K562 (cell line): ENCODE measurements at regions not wholly inside any gene's neighbourhood (a gene's known extent, or its start where the extent isn't known, plus 50 kb on each side); places are given as distances from the start of the nearest gene placed in this dataset.

Source experiments
- ATF4 ChIP-seq: fragments of 450-650 bp; formaldehyde crosslinking; IDR thresholded peaks from 2 replicates; pipeline ENCODE4 v1.4.0; 2022; ENCODE audit warnings: mild to moderate bottlenecking, moderate library complexity
- CCAR2 ChIP-seq: fragments of 200-400 bp; formaldehyde crosslinking; IDR thresholded peaks from 2 replicates; pipeline ENCODE4 v1.6.1; 2017; ENCODE audit warnings: mild to moderate bottlenecking, low read depth, low read length
- CEBPG ChIP-seq, 3 experiments: fragments of 200-800 bp in 1 of 3; sonication (Bioruptor generic) in 1 of 3; sonication (generic) in 1 of 3; formaldehyde crosslinking in 1 of 3; IDR thresholded peaks in 2 of 3; conservative IDR thresholded peaks in 1 of 3; 2 replicates each; pipeline versions ENCODE4 v1.6.1 to v1.8.0; 2016 to 2022; ENCODE audit warnings: missing compliant biosample characterization in 2 of 3, missing genetic modification characterization in 2 of 3, mild to moderate bottlenecking in 1 of 3, missing genetic modification reagents in 1 of 3
- IRF2 ChIP-seq: sonication (generic); formaldehyde crosslinking; IDR thresholded peaks from 2 replicates; pipeline ENCODE4 v1.8.1; 2022; ENCODE audit warnings: mild to moderate bottlenecking, missing genetic modification reagents
- NFYB ChIP-seq: IDR thresholded peaks from 2 replicates; pipeline ENCODE4 v1.6.1; 2011; ENCODE audit warnings: mild to moderate bottlenecking, moderate library complexity; ENCODE audit not compliant: insufficient read length; ENCODE audit errors: extremely low read depth
- NUFIP1 ChIP-seq: fragments of 450-650 bp; IDR thresholded peaks from 2 replicates; pipeline ENCODE4 v1.6.1; 2018; ENCODE audit not compliant: partially characterized antibody
- RAD21 ChIP-seq, 2 experiments: fragments of 250-450 bp in 1 of 2; fragments of 450-650 bp in 1 of 2; sonication (Bioruptor Pico) in 1 of 2; formaldehyde crosslinking in 1 of 2; IDR thresholded peaks in 1 of 2; conservative IDR thresholded peaks in 1 of 2; 2 replicates each; pipeline versions ENCODE4 v1.4.0 to v1.8.0; 2020 to 2022; ENCODE audit warnings: mild to moderate bottlenecking in 2 of 2, moderate library complexity in 1 of 2
- SIRT6 ChIP-seq: IDR thresholded peaks from one replicate; pipeline ENCODE4 v1.6.1; 2012; ENCODE audit warnings: low read depth, mild to moderate bottlenecking, control low read depth, inconsistent platforms, low read length, moderate library complexity
- SMAD4 ChIP-seq: fragments of 250-450 bp; sonication (Bioruptor Pico); conservative IDR thresholded peaks from 2 replicates; pipeline ENCODE4 v1.8.0; 2021; ENCODE audit warnings: inconsistent platforms, mild to moderate bottlenecking, moderate library complexity
- SPI1 ChIP-seq: IDR thresholded peaks from 2 replicates; pipeline ENCODE4 v1.6.1; 2011; ENCODE audit warnings: low read depth, low read length, control low read depth, borderline replicate concordance
- STAG1 ChIP-seq: sonication (generic); formaldehyde crosslinking; IDR thresholded peaks from 2 replicates; pipeline ENCODE4 v1.5.0; 2020; ENCODE audit warnings: missing genetic modification reagents, borderline replicate concordance
- ZNF134 ChIP-seq: fragments of 250-450 bp; sonication (Bioruptor Pico); conservative IDR thresholded peaks from 2 replicates; pipeline ENCODE4 v1.4.0; 2020
- ZNF57 ChIP-seq: fragments of 450-650 bp; formaldehyde crosslinking; IDR thresholded peaks from 2 replicates; pipeline ENCODE4 v1.4.0; 2020; ENCODE audit warnings: mild to moderate bottlenecking, moderate library complexity
- TF ChIP-seq, protein P1 (sequence below), 2 experiments: fragments of 450-650 bp in 1 of 2; sonication (generic) in 1 of 2; formaldehyde crosslinking in 1 of 2; IDR thresholded peaks; 2 replicates each; pipeline versions ENCODE4 v1.7.1 to v1.9.0; 2016 to 2022; ENCODE audit warnings: inconsistent platforms in 1 of 2, mild to moderate bottlenecking in 1 of 2, missing genetic modification reagents in 1 of 2
- TF ChIP-seq, protein P2 (sequence below): fragments of 450-650 bp; IDR thresholded peaks from 2 replicates; pipeline ENCODE4 v1.6.1; 2014; ENCODE audit warnings: low read depth, mild to moderate bottlenecking, moderate library complexity, borderline replicate concordance

GRCh38 chrX:76605390-76605789 is 177.9 kb downstream of the MAGEE1 start (continued):
- TF ChIP-seq, protein P1, sequence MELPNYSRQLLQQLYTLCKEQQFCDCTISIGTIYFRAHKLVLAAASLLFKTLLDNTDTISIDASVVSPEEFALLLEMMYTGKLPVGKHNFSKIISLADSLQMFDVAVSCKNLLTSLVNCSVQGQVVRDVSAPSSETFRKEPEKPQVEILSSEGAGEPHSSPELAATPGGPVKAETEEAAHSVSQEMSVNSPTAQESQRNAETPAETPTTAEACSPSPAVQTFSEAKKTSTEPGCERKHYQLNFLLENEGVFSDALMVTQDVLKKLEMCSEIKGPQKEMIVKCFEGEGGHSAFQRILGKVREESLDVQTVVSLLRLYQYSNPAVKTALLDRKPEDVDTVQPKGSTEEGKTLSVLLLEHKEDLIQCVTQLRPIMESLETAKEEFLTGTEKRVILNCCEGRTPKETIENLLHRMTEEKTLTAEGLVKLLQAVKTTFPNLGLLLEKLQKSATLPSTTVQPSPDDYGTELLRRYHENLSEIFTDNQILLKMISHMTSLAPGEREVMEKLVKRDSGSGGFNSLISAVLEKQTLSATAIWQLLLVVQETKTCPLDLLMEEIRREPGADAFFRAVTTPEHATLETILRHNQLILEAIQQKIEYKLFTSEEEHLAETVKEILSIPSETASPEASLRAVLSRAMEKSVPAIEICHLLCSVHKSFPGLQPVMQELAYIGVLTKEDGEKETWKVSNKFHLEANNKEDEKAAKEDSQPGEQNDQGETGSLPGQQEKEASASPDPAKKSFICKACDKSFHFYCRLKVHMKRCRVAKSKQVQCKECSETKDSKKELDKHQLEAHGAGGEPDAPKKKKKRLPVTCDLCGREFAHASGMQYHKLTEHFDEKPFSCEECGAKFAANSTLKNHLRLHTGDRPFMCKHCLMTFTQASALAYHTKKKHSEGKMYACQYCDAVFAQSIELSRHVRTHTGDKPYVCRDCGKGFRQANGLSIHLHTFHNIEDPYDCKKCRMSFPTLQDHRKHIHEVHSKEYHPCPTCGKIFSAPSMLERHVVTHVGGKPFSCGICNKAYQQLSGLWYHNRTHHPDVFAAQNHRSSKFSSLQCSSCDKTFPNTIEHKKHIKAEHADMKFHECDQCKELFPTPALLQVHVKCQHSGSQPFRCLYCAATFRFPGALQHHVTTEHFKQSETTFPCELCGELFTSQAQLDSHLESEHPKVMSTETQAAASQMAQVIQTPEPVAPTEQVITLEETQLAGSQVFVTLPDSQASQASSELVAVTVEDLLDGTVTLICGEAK (IDR thresholded peaks at IDR 0.05) = no peak
- TF ChIP-seq, protein P1 (CRISPR knock-in tag; IDR thresholded peaks at IDR 0.05) = no peak
- TF ChIP-seq ATF4 (CRISPR knock-in tag) (no peak), NUFIP1 (no peak), ZNF57 (CRISPR knock-in tag) (no peak), NFYB (no peak), RAD21 (CRISPR knock-in tag; conservative IDR thresholded peaks at IDR 0.05 in 1 of 2, IDR thresholded peaks at IDR 0.05 in 1 of 2) (no peak), SPI1 (no peak), SIRT6 (no peak), ZNF134 (no peak), CEBPG (CRISPR knock-in tag; IDR thresholded peaks at IDR 0.05) (no peak), CEBPG (tag; conservative IDR thresholded peaks at IDR 0.05 in 1 of 2, IDR thresholded peaks at IDR 0.05 in 1 of 2) (no peak), SMAD4 (CRISPR knock-in tag) (no peak), CCAR2 (no peak), IRF2 (no peak), STAG1 (CRISPR knock-in tag) (no peak)
- TF ChIP-seq, protein P2, sequence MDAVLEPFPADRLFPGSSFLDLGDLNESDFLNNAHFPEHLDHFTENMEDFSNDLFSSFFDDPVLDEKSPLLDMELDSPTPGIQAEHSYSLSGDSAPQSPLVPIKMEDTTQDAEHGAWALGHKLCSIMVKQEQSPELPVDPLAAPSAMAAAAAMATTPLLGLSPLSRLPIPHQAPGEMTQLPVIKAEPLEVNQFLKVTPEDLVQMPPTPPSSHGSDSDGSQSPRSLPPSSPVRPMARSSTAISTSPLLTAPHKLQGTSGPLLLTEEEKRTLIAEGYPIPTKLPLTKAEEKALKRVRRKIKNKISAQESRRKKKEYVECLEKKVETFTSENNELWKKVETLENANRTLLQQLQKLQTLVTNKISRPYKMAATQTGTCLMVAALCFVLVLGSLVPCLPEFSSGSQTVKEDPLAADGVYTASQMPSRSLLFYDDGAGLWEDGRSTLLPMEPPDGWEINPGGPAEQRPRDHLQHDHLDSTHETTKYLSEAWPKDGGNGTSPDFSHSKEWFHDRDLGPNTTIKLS = no peak
